ENCODE measurements at regions not wholly inside any gene's neighbourhood (a gene's known extent, or its start where the extent isn't known, plus 50 kb on each side); places are given as distances from the start of the nearest gene placed in this dataset.
"Not testable (repeated sequence)": the region's sequence is repeated elsewhere in the genome, so short reads cannot be mapped to it uniquely, and the experiment has no call there.

GRCh38 chr10:91745090-91745831 is 53.0 kb upstream of the TNKS2 start:
- DNase-seq (ENCODE audit: low read depth): peak; percentile 11

GRCh38 chr10:91743465-91743864 is 54.8 kb upstream of the TNKS2 start:
- no peak for DNase-seq (ENCODE audit: low read depth)

- DNase-seq (ENCODE audit: low read depth): peak; percentile 9
These were observed 56.0 kb upstream of the TNKS2 start for GRCh38 chr10:91742229-91742628.

GRCh38 chr10:91741356-91741755 is 56.9 kb upstream of the TNKS2 start:
- no peak for DNase-seq (ENCODE audit: low read depth)

GRCh38 chr10:91740353-91740924 is 57.8 kb upstream of the TNKS2 start:
- DNase-seq (ENCODE audit: low read depth): no peak

DNA sequence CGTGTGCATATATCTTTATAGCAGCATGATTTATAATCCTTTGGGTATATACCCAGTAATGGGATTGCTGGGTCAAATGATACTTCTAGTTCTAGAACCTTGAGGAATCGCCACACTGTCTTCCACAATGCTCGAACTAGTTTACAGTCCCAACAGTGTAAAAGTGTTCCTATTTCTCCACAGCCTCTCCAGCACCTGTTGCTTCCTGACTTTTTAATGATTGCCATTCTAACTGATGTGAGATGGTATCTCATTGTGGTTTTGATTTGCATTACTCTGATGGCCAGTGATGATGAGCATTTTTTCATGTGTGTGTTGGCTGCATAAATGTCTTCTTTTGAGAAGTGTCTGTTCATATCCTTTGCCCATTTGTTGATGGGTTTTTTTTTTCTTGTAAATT is 66.0 kb upstream of the TNKS2 start:
- DNase-seq (ENCODE audit: low read depth): not testable (repeated sequence)

- DNase-seq (ENCODE audit: low read depth): not testable (repeated sequence)
These were observed 68.9 kb upstream of the TNKS2 start for GRCh38 chr10:91729339-91729738.

DNA sequence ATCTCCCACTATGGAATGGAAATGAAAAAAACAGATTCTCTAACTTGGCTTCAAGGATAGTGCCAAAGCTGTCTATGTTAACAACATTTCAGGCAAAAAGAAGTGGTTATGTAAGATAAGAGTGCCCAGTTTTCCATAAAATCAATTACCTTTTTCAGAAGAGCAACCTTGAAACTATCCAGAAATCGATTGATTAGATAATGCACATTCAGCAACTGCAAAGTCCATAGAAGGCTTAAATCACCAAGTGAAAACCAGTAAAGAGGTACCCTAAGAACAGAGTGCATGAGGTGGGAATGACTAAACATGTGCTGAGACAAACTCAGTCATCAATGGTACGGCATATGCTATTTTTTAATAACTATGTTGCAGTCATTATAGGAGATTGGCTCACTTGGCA is 71.9 kb upstream of the TNKS2 start:
- no peak for DNase-seq (ENCODE audit: low read depth)

DNA sequence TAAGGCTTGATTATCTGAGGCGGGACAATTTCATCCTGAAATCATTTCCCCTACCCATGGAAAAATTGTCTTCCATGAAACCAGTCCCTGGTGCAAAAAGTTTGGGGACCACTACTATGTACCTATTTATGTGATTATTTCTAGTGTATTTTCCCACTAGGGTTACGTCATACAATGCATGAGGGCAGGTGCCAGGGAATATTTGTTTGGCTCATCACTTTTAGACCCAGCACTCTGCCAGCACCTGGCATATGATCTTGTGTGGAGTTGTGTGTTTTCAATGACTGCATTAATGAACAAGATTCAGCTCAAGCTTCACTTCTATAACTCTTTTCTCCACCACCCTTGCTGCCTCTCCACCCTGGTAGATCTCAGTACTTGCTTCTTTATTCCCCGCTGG is 73.3 kb upstream of the TNKS2 start:
- DNase-seq (ENCODE audit: low read depth): no peak

- no peak for DNase-seq (ENCODE audit: low read depth)
These were observed 80.7 kb upstream of the PPP1R3C start for GRCh38 chr10:91713461-91714072.

DNA sequence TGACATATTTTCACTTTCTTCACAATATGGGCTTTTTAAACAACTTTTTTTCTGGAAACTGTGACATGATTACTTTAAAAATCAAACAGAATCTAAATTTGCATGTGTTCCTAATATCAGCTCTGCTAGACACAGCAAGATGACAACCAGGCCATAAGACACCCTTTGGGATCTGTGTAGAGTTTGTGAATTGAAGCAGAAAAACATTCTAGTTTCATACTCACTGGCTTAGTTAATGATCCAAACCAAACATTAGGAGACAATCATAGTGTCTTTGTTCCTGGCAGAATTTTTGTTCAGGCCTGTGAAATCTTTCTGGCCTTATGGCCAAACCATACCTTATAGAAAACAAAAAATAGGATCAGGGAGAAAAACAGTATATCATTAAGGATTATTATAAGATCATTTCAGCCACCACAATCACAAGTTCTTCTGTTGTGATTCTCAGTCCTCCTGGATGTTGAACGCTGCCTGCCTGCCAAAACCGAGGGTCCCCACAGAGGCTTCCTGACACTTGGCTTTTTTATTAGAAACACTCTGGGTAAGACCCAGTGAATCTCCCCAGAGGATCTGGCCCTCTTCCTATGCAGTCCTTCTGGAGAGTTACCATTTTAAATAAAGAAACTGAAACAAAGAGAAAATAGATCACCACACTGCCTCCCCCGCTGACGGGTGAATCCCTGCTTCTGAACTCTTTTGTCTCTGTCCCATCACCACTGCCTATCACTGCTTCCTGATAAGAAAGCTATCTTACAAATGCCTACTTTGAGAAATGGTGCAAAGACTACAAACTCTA is 79.2 kb upstream of the PPP1R3C start:
- no peak for DNase-seq (ENCODE audit: low read depth)

DNA sequence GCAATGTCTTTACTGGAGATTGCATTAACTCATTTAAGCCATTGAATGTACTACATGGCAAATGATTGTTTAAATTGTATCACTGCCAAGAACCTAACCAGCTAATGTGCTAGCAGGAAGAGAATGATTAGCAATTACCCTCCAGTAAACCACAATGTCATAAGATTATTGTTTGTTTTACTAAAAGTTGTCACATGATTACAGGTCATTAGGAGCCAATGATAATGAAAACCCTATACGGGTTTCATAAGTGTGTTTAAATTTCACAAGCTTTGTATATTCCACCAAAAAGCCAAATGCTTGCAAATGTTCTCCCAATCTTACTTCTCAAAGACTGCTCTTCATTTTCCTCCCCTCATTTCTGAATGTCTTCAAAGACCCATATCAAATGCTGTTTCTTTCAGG is 76.5 kb upstream of the PPP1R3C start:
- DNase-seq (ENCODE audit: low read depth): peak; percentile 54

DNA sequence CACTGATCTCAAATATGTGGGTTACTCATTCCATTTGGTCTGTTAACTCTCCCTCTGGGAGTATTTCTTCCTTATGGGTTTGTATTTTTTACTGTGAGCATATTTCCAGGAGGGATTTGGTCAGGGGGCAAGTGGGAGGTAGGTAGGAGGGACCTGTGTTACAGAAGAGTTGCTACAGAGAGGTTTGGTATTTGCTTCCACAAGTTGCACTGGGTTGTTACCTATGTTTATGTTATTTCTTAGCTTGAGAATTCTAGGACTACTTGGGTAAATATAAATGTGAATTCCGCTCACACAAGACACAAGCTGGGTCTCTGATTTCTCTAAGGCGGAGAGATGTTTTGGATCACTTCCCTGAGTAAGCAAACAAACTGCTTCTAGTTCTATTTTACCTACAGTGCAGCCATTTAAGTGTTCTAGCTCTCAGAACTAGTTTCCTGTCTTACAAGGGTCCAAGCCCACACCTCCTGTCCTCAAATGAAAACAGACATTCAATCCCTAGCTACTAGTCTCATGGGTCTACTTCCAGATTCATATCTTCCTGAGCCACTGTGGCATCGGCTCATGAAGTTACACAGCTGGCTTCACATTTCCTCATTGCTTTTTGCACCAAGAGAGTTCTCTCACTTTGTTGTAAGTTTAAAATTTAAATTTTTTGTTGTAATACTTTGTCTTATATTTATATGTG is 75.4 kb upstream of the PPP1R3C start:
- peak; percentile 14 for DNase-seq (ENCODE audit: low read depth)

GRCh38 chr10:91707236-91707635 is 74.4 kb upstream of the PPP1R3C start:
- peak; percentile 6 for DNase-seq (ENCODE audit: low read depth)

- no peak for DNase-seq (ENCODE audit: low read depth)
These were observed 73.2 kb upstream of the PPP1R3C start for GRCh38 chr10:91705948-91706670.

DNA sequence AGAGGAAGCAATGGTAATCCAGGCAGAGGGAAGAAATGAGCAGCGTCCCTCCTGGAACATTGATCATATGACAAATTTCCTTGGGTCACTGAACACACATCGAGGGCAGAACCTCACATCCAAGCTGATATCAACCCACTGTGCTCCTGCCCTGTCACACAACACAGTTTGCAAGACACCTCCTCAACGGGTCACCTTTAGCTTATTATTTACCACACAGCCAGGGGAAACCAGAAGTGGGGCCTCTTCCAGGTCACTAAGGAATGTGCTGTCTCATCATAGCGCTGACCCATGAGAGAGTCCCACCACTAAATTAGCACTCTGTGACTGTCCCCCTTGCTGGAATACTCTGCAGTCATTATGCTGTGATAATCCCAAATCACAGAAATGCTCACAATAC is 69.7 kb upstream of the PPP1R3C start:
- DNase-seq (ENCODE audit: low read depth): no peak

DNA sequence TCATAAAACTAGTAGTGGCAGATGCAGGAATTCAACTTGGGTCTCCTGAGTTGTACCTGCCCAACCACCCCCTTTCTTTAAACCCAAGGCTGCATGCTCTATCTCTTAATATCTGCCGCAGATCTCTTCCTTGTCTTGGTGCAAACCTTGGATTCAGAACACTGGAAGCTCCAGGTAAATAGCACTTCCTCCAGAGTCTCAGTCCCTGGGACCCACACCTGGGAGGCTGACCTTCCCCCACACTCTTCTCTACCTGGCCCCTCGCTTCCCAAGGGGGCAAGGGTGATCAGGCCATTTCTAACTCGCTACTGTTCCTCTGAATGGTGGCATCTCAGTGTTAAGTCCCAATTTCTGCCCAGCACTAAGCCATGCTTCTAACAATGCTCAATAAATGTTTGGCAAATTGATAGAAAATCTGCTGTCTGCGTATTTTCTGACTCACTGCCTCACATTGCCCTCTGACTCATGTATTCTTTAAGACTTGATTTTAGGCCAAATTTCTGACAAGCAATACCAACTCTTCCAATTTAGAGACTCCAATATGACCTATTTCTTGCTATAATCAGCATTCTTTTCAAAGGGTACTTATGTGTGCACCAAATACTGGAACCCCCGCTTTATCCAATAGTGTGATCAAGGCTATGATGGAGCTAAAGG is 68.0 kb upstream of the PPP1R3C start:
- DNase-seq (ENCODE audit: low read depth): peak; percentile 81

DNA sequence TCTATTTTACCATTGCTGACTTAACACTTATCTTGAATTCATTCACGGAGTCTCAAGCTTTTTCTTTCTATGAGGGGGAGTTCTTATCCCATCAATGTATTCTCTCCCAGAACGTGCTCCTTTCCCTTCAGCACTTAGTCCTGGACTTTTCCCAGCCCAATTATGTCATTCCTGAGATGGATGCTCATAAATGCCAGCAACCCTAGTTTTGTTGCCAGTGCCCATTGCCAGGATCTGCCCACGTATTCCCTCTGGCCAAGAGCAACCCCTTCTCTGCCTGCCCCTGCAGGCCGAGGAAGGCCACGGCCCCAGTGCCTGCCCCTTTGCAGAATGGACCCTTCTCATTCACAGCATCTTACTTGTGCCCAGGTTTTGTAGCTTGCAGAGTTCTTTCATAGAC is 67.4 kb upstream of the PPP1R3C start:
- DNase-seq (ENCODE audit: low read depth): no peak

GRCh38 chr10:91698258-91698657 is 65.4 kb upstream of the PPP1R3C start:
- DNase-seq (ENCODE audit: low read depth): no peak

GRCh38 chr10:91694170-91694794 is 61.4 kb upstream of the PPP1R3C start:
- DNase-seq (ENCODE audit: low read depth): peak; percentile 45

Data from iris pigment epithelial cell (primary cell).